GM21390 (cell line): ENCODE measurements at regions not wholly inside any gene's neighbourhood (a gene's known extent, or its start where the extent isn't known, plus 50 kb on each side); places are given as distances from the start of the nearest gene placed in this dataset.

Source experiments
- ATAC-seq: cut with Tn5 transposase; IDR thresholded peaks from one replicate; pipeline ENCODE4 v1.9.1; 2021; ENCODE audit not compliant: unreplicated experiment

- no peak for ATAC-seq
Observed at GRCh38 chr2:204312105-204312504, 233.2 kb upstream of the PARD3B start.

- ATAC-seq = no peak
Observed at GRCh38 chr2:204313256-204313655, 232.0 kb upstream of the PARD3B start.

- no peak for ATAC-seq
Observed at GRCh38 chr2:204315236-204315662, 230.0 kb upstream of the PARD3B start.

- ATAC-seq = no peak
Observed at GRCh38 chr2:204317640-204318039, 227.6 kb upstream of the PARD3B start.

GRCh38 chr2:204321027-204321800 is 224.1 kb upstream of the PARD3B start:
- ATAC-seq = no peak

GRCh38 chr2:204321910-204322751 is 223.1 kb upstream of the PARD3B start:
- ATAC-seq = no peak

- ATAC-seq = peak; percentile 88
Observed at GRCh38 chr2:204325468-204325867, 219.8 kb upstream of the PARD3B start.

- ATAC-seq = no peak
Observed at GRCh38 chr2:204328373-204328772, 216.9 kb upstream of the PARD3B start.

GRCh38 chr2:204329016-204329415 is 216.3 kb upstream of the PARD3B start:
- no peak for ATAC-seq

- no peak for ATAC-seq
Observed at GRCh38 chr2:204329532-204329931, 215.7 kb upstream of the PARD3B start.

- no peak for ATAC-seq
Observed at GRCh38 chr2:204331180-204331579, 214.1 kb upstream of the PARD3B start.

- ATAC-seq = no peak
Observed at GRCh38 chr2:204331988-204332387, 213.3 kb upstream of the PARD3B start.

- no peak for ATAC-seq
Observed at GRCh38 chr2:204332706-204333105, 212.6 kb upstream of the PARD3B start.

- ATAC-seq = no peak
Observed at GRCh38 chr2:204333861-204334260, 211.4 kb upstream of the PARD3B start.

- no peak for ATAC-seq
Observed at GRCh38 chr2:204335451-204336058, 209.7 kb upstream of the PARD3B start.

GRCh38 chr2:204336153-204336744 is 209.0 kb upstream of the PARD3B start:
- ATAC-seq = no peak

- ATAC-seq = no peak
Observed at GRCh38 chr2:204337638-204338037, 207.6 kb upstream of the PARD3B start.

GRCh38 chr2:204339212-204339715 is 206.0 kb upstream of the PARD3B start:
- no peak for ATAC-seq

- ATAC-seq = no peak
Observed at GRCh38 chr2:204340511-204340910, 204.8 kb upstream of the PARD3B start.

GRCh38 chr2:204341887-204342276 is 203.4 kb upstream of the PARD3B start:
- ATAC-seq = no peak

GRCh38 chr2:204343685-204344084 is 201.6 kb upstream of the PARD3B start:
- no peak for ATAC-seq
